ENCODE measurements at regions not wholly inside any gene's neighbourhood (a gene's known extent, or its start where the extent isn't known, plus 50 kb on each side); places are given as distances from the start of the nearest gene placed in this dataset.

- TF ChIP-seq, protein P1, sequence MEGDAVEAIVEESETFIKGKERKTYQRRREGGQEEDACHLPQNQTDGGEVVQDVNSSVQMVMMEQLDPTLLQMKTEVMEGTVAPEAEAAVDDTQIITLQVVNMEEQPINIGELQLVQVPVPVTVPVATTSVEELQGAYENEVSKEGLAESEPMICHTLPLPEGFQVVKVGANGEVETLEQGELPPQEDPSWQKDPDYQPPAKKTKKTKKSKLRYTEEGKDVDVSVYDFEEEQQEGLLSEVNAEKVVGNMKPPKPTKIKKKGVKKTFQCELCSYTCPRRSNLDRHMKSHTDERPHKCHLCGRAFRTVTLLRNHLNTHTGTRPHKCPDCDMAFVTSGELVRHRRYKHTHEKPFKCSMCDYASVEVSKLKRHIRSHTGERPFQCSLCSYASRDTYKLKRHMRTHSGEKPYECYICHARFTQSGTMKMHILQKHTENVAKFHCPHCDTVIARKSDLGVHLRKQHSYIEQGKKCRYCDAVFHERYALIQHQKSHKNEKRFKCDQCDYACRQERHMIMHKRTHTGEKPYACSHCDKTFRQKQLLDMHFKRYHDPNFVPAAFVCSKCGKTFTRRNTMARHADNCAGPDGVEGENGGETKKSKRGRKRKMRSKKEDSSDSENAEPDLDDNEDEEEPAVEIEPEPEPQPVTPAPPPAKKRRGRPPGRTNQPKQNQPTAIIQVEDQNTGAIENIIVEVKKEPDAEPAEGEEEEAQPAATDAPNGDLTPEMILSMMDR (IDR thresholded peaks at IDR 0.05), result no peak
- no peak for TF ChIP-seq POLR2A (IDR thresholded peaks at IDR 0.05)
These were observed 142.5 kb upstream of the HDDC2 start for GRCh38 chr6:125444006-125444923.
